HepG2 (cell line): ENCODE measurements at regions not wholly inside any gene's neighbourhood (a gene's known extent, or its start where the extent isn't known, plus 50 kb on each side); places are given as distances from the start of the nearest gene placed in this dataset.

Experiments
- ATAC-seq: fragments of 200-7000 bp; cut with Tn5 transposase; 3 replicates; pipeline ENCODE4 v1.9.1; 2020; ENCODE audit warnings: mild to moderate bottlenecking, moderate library complexity
- BruUV-seq: library from RNA; stranded (reverse); fragments of 400-500 nt; replicated peaks from 2 replicates; lab custom pipeline; 2021; lab: Mats Ljungman, UMichigan
- CTCF ChIA-PET: fragments of 300-600 bp; formaldehyde crosslinking; extraction: SDS; loops from one replicate; lab custom pipeline; 2021; ENCODE audit warnings: low total read pairs, inconsistent platforms, low intra/inter-chr PET ratio; lab: Yijun Ruan, JAX
- POLR2A ChIA-PET: fragments of 350-600 bp; sonication (Branson Sonifier 250); formaldehyde crosslinking; loops from one replicate; lab custom pipeline; 2020; ENCODE audit warnings: antibody characterized with exemption, inconsistent platforms; lab: Yijun Ruan, JAX
- DNase-seq: peaks from one replicate; pipeline ENCODE4 v3.0.0-alpha.2; 2015; ENCODE audit warnings: low spot score
- FAIRE-seq: peaks from 3 replicates; lab custom pipeline; 2011; peaks lifted over from hg19 to GRCh38; lab: Jason Lieb, UNC
- H2AFZ ChIP-seq: one replicate; pipeline ENCODE4 v1.6.1; 2011; ENCODE audit warnings: low read length, inconsistent platforms
- H3K27ac ChIP-seq: fragments of 300-600 bp; 3 replicates; pipeline ENCODE4 v1.8.0; 2011; ENCODE audit warnings: mixed run types, mild to moderate bottlenecking, mixed read lengths, low read length, inconsistent platforms; ENCODE audit not compliant: insufficient read depth; ENCODE audit errors: extremely low read length
- H3K27me3 ChIP-seq, 2 experiments: fragments of 200-600 bp in 1 of 2; 2 replicates in 1 of 2; 3 replicates in 1 of 2; pipeline versions ENCODE4 v1.6.0 to v1.8.0; 2011; ENCODE audit warnings: low read length in 2 of 2, mild to moderate bottlenecking in 2 of 2, moderate library complexity in 2 of 2, inconsistent platforms in 1 of 2; ENCODE audit not compliant: insufficient read depth in 2 of 2, control insufficient read depth in 1 of 2
- H3K36me3 ChIP-seq, 2 experiments: fragments of 200-600 bp in 1 of 2; replicated peaks in 1 of 2; 2 replicates in 1 of 2; 3 replicates in 1 of 2; pipeline versions ENCODE4 v1.5.1 to v1.8.0; 2011; ENCODE audit warnings: low read length in 2 of 2, inconsistent platforms in 1 of 2; ENCODE audit not compliant: insufficient read depth in 2 of 2, control insufficient read depth in 1 of 2
- H3K4me1 ChIP-seq: 2 replicates; pipeline ENCODE4 v1.5.1; 2012; ENCODE audit warnings: low read length, inconsistent platforms; ENCODE audit not compliant: insufficient read depth
- H3K4me2 ChIP-seq: 2 replicates; pipeline ENCODE4 v1.6.0; 2011; ENCODE audit warnings: low read depth, low read length, inconsistent platforms
- H3K4me3 ChIP-seq, 3 experiments: fragments of 200-600 bp in 1 of 3; sonication (generic), shearing (Covaris generic) in 1 of 3; replicated peaks in 1 of 3; 2 replicates each; pipeline ENCODE4 v1.5.1; 2011 to 2016; ENCODE audit warnings: low read length in 3 of 3, inconsistent platforms in 2 of 3, low read depth in 2 of 3, mild to moderate bottlenecking in 2 of 3, control low read depth in 1 of 3, mixed read lengths in 1 of 3; ENCODE audit not compliant: insufficient read depth in 1 of 3
- H3K79me2 ChIP-seq: one replicate; pipeline ENCODE4 v1.6.1; 2011; ENCODE audit warnings: low read length, inconsistent platforms; ENCODE audit not compliant: insufficient read depth
- H3K9ac ChIP-seq: 2 replicates; pipeline ENCODE4 v1.6.0; 2011; ENCODE audit warnings: mild to moderate bottlenecking, low read depth, low read length, inconsistent platforms; ENCODE audit not compliant: insufficient read depth
- H3K9me3 ChIP-seq: 2 replicates; pipeline ENCODE4 v1.5.1; 2012; ENCODE audit warnings: mild to moderate bottlenecking, low read length
- H4K20me1 ChIP-seq: 2 replicates; pipeline ENCODE4 v1.6.0; 2011; ENCODE audit warnings: inconsistent platforms, mild to moderate bottlenecking, low read length, moderate library complexity; ENCODE audit not compliant: insufficient read depth
- CCDC6 ChIP-seq: sonication (generic); formaldehyde crosslinking; IDR thresholded peaks from 2 replicates; pipeline ENCODE4 v1.8.1; 2022; ENCODE audit warnings: mild to moderate bottlenecking, missing genetic modification reagents, moderate library complexity
- MLLT10 ChIP-seq: sonication (generic); formaldehyde crosslinking; IDR thresholded peaks from 2 replicates; pipeline ENCODE4 v1.4.0; 2020; ENCODE audit warnings: missing genetic modification reagents
- MXI1 ChIP-seq: IDR thresholded peaks from 3 replicates; pipeline ENCODE4 v1.6.1; 2012; ENCODE audit warnings: low read depth, low read length, inconsistent platforms, borderline replicate concordance
- TEF ChIP-seq: sonication (generic); formaldehyde crosslinking; IDR thresholded peaks from 2 replicates; pipeline ENCODE4 v1.5.0; 2020; ENCODE audit warnings: missing genetic modification reagents
- TGIF2 ChIP-seq: IDR thresholded peaks from 2 replicates; pipeline ENCODE4 v1.6.1; 2016; ENCODE audit warnings: control low read depth, missing compliant biosample characterization
- ZNF142 ChIP-seq: sonication (generic); formaldehyde crosslinking; IDR thresholded peaks from 2 replicates; pipeline ENCODE4 v1.4.0; 2020; ENCODE audit warnings: missing genetic modification reagents
- ZNF232 ChIP-seq: sonication (generic); formaldehyde crosslinking; IDR thresholded peaks from 2 replicates; pipeline ENCODE4 v1.4.0; 2020; ENCODE audit warnings: missing genetic modification reagents, borderline replicate concordance
- ZNF503 ChIP-seq: sonication (generic); formaldehyde crosslinking; IDR thresholded peaks from 2 replicates; pipeline ENCODE4 v1.4.0; 2020; ENCODE audit warnings: missing genetic modification reagents
- ZNF574 ChIP-seq: sonication (generic); formaldehyde crosslinking; IDR thresholded peaks from 2 replicates; pipeline ENCODE4 v1.4.0; 2020; ENCODE audit warnings: missing genetic modification reagents
- ZNF768 ChIP-seq: sonication (generic); formaldehyde crosslinking; IDR thresholded peaks from 2 replicates; pipeline ENCODE4 v1.4.0; 2020; ENCODE audit warnings: missing genetic modification reagents
- ZNF841 ChIP-seq: sonication (generic); formaldehyde crosslinking; IDR thresholded peaks from 2 replicates; pipeline ENCODE4 v1.8.1; 2023; ENCODE audit warnings: missing genetic modification reagents, borderline replicate concordance
- WGBS: methylation state at CpG from one replicate; pipeline ENCODE4 v1.1.6; 2017; ENCODE audit warnings: low lambda C conversion rate; 5-methylcytosine and 5-hydroxymethylcytosine counted together
- in situ Hi-C: cut with HindIII; loops from 2 replicates; pipeline ENCODE4 v1.10.0; 2017; ENCODE audit warnings: low pct_unique_long_range_greater_than_20kb; ENCODE audit not compliant: extremely low pct_ligation_motif_present
- intact Hi-C: fragments of 100-400 bp; cut with micrococcal nuclease; formaldehyde crosslinking; loops from one replicate; pipeline ENCODE4 v1.10.0; 2022; ENCODE audit not compliant: unreplicated experiment

GRCh38 chr13:73684750-73685149 is 449.5 kb downstream of the KLF12 start:
- no TSS peak for BruUV-seq
- no peak overlapping the region for H3K4me3 ChIP-seq
- 54% methylated on average over 11 of the region's 11 CpGs for WGBS
- POLR2A ChIA-PET = no interaction called here
- ATAC-seq (no peak), DNase-seq (no peak), FAIRE-seq (no peak)
- H2AFZ ChIP-seq = no peak overlapping the region
- no peak overlapping the region for H3K27ac ChIP-seq
- H3K9ac ChIP-seq = no peak overlapping the region
- intact Hi-C loops (no loop called here), in situ Hi-C loops (no loop called here)
- H3K4me2 ChIP-seq = no peak overlapping the region
- H4K20me1 ChIP-seq = no peaks in the 10 kb centered on the region
- H3K27me3 ChIP-seq = no peaks in the 10 kb centered on the region
- no peaks in the 10 kb centered on the region for H3K9me3 ChIP-seq
- H3K4me1 ChIP-seq = no peaks in the 10 kb centered on the region
- no peaks in the 10 kb centered on the region for H3K79me2 ChIP-seq
- H3K36me3 ChIP-seq = no peaks in the 10 kb centered on the region
- CTCF ChIA-PET = no interaction called here
- TF ChIP-seq ZNF768 (no peak), MLLT10 (CRISPR knock-in tag) (no peak), ZNF841 (CRISPR knock-in tag) (no peak), CCDC6 (CRISPR knock-in tag) (no peak), MXI1 (no peak), ZNF232 (no peak), ZNF142 (CRISPR knock-in tag) (no peak), TEF (CRISPR knock-in tag) (no peak), TGIF2 (CRISPR knock-in tag) (no peak), ZNF503 (CRISPR knock-in tag) (no peak), ZNF574 (no peak)
